ENCODE measurements at regions not wholly inside any gene's neighbourhood (a gene's known extent, or its start where the extent isn't known, plus 50 kb on each side); places are given as distances from the start of the nearest gene placed in this dataset.
"Not testable (repeated sequence)": the region's sequence is repeated elsewhere in the genome, so short reads cannot be mapped to it uniquely, and the experiment has no call there.

- no peak overlapping the region for H3K27ac Mint-ChIP-seq
- no peak for ATAC-seq (ENCODE audit: low read depth in 2 of 2)
- H3K27ac ChIP-seq (ENCODE audit: insufficient read depth, low read length, poor library complexity, severe bottlenecking) = no peak overlapping the region
- no peak overlapping the region for H3K4me3 ChIP-seq (ENCODE audit: low read depth, low read length)
- no peaks in the 10 kb centered on the region for H3K4me1 Mint-ChIP-seq
- no peaks in the 10 kb centered on the region for H3K36me3 ChIP-seq (ENCODE audit: control insufficient read depth, insufficient read depth, low read length)
- peaks cover 0 to 6% (median 0%) of the 10 kb centered on the region in 7 donors for H3K9me3 Mint-ChIP-seq
- no peaks in the 10 kb centered on the region for H3K27me3 Mint-ChIP-seq
- H3K9me3 ChIP-seq (ENCODE audit: control insufficient read depth in 2 of 2, low read length in 2 of 2) = no peaks in the 10 kb centered on the region
- no peaks in the 10 kb centered on the region for H3K27me3 ChIP-seq (ENCODE audit: control insufficient read depth, insufficient read depth, low read length)
- no peaks in the 10 kb centered on the region for H3K36me3 Mint-ChIP-seq
- H3K4me1 ChIP-seq (ENCODE audit: control insufficient read depth, insufficient read depth, low read length, poor library complexity, severe bottlenecking) = no peaks in the 10 kb centered on the region
- H3K4me3 Mint-ChIP-seq = no peak overlapping the region
- DNase-seq = no peak
Observed at GRCh38 chr15:79570004-79570403, 137.9 kb downstream of the MINAR1 start.

DNA sequence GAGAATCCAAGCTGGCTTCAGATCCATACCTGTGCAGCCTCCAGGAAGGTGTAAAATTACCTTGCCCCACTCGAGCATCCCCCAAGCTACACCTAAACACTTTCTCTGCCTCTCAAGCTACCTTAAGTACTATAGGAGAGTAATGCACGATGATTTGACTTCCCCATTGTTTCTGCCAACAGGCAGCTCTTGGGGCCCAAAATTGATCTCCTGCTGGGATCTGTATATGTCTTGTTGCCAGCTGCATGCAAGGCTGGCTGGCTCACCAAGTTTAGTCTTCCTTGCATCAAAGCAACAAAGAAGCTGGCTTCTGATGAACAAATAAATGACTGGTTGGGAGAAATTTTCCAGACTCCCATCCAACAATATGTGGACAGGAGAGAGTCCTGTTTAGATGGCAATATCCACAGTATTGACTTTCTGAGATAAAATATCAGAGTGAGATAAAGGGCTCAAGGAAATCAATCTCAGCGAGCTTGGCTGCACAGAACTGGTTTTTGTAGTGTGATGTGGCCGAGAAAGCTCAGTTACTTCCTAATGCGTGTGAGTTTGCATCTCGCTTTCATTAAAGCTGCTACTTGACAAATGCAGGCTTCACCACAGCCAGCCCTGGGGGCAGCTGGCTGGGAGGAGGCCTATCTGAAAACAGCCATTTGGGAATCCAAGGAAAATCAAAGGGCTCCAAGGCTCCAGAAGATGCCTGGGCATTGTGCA lies 140.7 kb downstream of the MINAR1 start:
- H3K4me1 Mint-ChIP-seq = no peaks in the 10 kb centered on the region
- DNase-seq (no peak), ATAC-seq (ENCODE audit: low read depth in 2 of 2) (no peak)
- no peak overlapping the region for H3K27ac Mint-ChIP-seq
- H3K9me3 Mint-ChIP-seq = peaks cover 0 to 6% (median 0%) of the 10 kb centered on the region in 7 donors
- H3K4me3 Mint-ChIP-seq = no peak overlapping the region
- H3K4me3 ChIP-seq (ENCODE audit: low read depth, low read length) = no peak overlapping the region
- no peaks in the 10 kb centered on the region for H3K36me3 ChIP-seq (ENCODE audit: control insufficient read depth, insufficient read depth, low read length)
- H3K27me3 ChIP-seq (ENCODE audit: control insufficient read depth, insufficient read depth, low read length) = no peaks in the 10 kb centered on the region
- H3K27ac ChIP-seq (ENCODE audit: insufficient read depth, low read length, poor library complexity, severe bottlenecking) = no peak overlapping the region
- peaks cover 5% of the 10 kb centered on the region for H3K27me3 Mint-ChIP-seq
- H3K9me3 ChIP-seq (ENCODE audit: control insufficient read depth in 2 of 2, low read length in 2 of 2) = no peaks in the 10 kb centered on the region
- H3K4me1 ChIP-seq (ENCODE audit: control insufficient read depth, insufficient read depth, low read length, poor library complexity, severe bottlenecking) = no peaks in the 10 kb centered on the region
- no peaks in the 10 kb centered on the region for H3K36me3 Mint-ChIP-seq

DNA sequence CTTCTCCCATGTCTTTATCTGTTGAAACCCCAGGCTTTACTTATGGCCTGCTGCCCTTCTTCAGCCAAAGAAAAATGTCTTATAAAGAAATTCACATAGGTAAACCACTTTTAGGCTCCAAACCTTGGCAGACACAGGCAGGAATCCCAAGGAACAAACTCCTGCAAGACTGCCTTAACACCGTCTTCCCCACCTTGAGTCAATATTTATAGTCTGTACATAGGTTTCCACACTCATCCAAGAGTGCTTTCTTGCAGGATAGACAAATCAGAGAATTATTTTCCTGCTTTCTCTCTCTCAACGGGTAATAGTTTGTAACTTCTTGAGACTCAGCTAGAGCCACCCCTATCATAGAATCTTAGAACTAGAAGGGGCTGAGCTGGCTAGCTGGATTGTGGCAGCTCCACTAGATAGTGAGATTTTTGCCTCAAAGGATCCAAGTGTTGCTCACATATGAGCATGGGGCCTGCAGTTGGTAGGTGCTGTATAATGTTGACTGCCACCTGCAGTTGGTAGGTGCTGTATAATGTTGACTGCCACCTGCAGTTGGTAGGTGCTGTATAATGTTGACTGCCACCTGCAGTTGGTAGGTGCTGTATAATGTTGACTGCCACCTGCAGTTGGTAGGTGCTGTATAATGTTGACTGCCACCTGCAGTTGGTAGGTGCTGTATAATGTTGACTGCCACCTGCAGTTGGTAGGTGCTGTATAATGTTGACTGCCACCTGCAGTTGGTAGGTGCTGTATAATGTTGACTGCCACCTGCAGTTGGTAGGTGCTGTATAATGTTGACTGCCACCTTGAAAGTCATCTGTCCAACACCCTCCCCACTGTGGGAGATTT lies 142.5 kb downstream of the MINAR1 start:
- not testable (repeated sequence) for H3K4me3 ChIP-seq (ENCODE audit: low read depth, low read length); H3K36me3 Mint-ChIP-seq; H3K9me3 ChIP-seq (ENCODE audit: control insufficient read depth in 2 of 2, low read length in 2 of 2); H3K27me3 ChIP-seq (ENCODE audit: control insufficient read depth, insufficient read depth, low read length); H3K27ac ChIP-seq (ENCODE audit: insufficient read depth, low read length, poor library complexity, severe bottlenecking); H3K9me3 Mint-ChIP-seq; H3K4me1 Mint-ChIP-seq; H3K27ac Mint-ChIP-seq; H3K4me3 Mint-ChIP-seq; ATAC-seq (ENCODE audit: low read depth in 2 of 2); H3K36me3 ChIP-seq (ENCODE audit: control insufficient read depth, insufficient read depth, low read length); DNase-seq; H3K4me1 ChIP-seq (ENCODE audit: control insufficient read depth, insufficient read depth, low read length, poor library complexity, severe bottlenecking)
- H3K27me3 Mint-ChIP-seq = peaks cover 12% of the 10 kb centered on the region

DNA sequence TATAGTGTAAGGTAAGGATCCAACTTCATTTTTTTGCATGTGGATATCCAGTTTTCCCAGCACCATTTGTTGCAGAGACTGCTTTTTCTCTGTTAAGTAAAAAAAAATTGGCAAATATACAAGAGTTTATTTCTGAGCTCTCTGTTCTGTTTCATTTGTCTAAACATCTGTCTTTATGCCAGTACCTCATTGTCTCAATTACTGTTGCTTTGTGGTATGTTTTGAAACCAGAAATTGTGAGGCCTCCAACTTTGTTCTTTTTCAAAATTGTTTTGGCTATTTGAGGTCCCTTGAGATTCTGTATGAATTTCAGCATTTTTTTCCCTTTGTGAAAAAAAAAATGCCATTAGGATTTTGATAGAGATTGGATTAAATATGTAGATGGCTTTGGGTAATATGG lies 150.5 kb downstream of the MINAR1 start:
- Histone ChIP-seq H3K36me3 (ENCODE audit: control insufficient read depth, insufficient read depth, low read length) (no peaks in the 10 kb centered on the region), H3K4me3 (ENCODE audit: low read depth, low read length) (no peak overlapping the region), H3K27me3 (ENCODE audit: control insufficient read depth, insufficient read depth, low read length) (peaks cover 3% of the 10 kb centered on the region), H3K27ac (ENCODE audit: insufficient read depth, low read length, poor library complexity, severe bottlenecking) (no peak overlapping the region), H3K4me1 (ENCODE audit: control insufficient read depth, insufficient read depth, low read length, poor library complexity, severe bottlenecking) (no peaks in the 10 kb centered on the region), H3K9me3 (ENCODE audit: control insufficient read depth in 2 of 2, low read length in 2 of 2) (no peaks in the 10 kb centered on the region)
- Mint-ChIP-seq H3K4me3 (no peak overlapping the region), H3K4me1 (no peaks in the 10 kb centered on the region), H3K36me3 (peaks cover 3% of the 10 kb centered on the region), H3K27ac (no peak overlapping the region), H3K27me3 (peaks cover 18% of the 10 kb centered on the region), H3K9me3 (peaks cover 0 to 4% (median 0%) of the 10 kb centered on the region in 7 donors)
- DNase-seq (no peak), ATAC-seq (ENCODE audit: low read depth in 2 of 2) (no peak)

DNA sequence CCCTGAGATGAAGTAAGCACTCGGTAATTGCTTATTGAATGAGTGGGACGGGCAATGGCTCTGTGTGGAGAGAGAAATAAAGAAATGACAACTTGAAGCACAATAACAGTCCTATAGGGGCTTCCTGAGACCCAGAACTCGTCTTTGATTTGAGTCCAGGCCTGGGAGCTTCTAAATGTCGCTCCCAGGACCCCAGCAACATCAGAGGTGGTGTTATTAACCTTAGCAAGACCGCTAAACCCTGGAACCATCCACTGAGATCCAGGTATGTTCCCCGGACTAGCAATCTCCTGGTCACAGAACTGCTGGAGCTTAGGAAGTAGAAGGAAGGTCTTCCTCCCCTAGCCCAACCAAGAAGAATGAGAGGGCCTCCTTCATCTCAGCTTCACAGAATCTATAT lies 160.0 kb downstream of the MINAR1 start:
- H3K9me3 Mint-ChIP-seq = peaks cover 0 to 2% (median 0%) of the 10 kb centered on the region in 7 donors

GRCh38 chr15:79593119-79593869 lies 161.2 kb downstream of the MINAR1 start:
- Mint-ChIP-seq H3K36me3 (no peaks in the 10 kb centered on the region), H3K4me3 (no peak overlapping the region), H3K27me3 (peaks cover 5% of the 10 kb centered on the region), H3K4me1 (no peaks in the 10 kb centered on the region), H3K27ac (peak overlapping the region in 1 of 3 donors; percentile 33), H3K9me3 (peaks cover 0 to 3% (median 0%) of the 10 kb centered on the region in 7 donors)
- no peaks in the 10 kb centered on the region for H3K9me3 ChIP-seq (ENCODE audit: control insufficient read depth in 2 of 2, low read length in 2 of 2)
- no peak overlapping the region for H3K27ac ChIP-seq (ENCODE audit: insufficient read depth, low read length, poor library complexity, severe bottlenecking)
- DNase-seq (no peak), ATAC-seq (ENCODE audit: low read depth in 2 of 2) (no peak)
- H3K27me3 ChIP-seq (ENCODE audit: control insufficient read depth, insufficient read depth, low read length) = peaks cover 3% of the 10 kb centered on the region
- no peaks in the 10 kb centered on the region for H3K36me3 ChIP-seq (ENCODE audit: control insufficient read depth, insufficient read depth, low read length)
- no peaks in the 10 kb centered on the region for H3K4me1 ChIP-seq (ENCODE audit: control insufficient read depth, insufficient read depth, low read length, poor library complexity, severe bottlenecking)
- H3K4me3 ChIP-seq (ENCODE audit: low read depth, low read length) = no peak overlapping the region

More for the DNA sequence above, 160.0 kb downstream of the MINAR1 start:
- no peaks in the 10 kb centered on the region for H3K36me3 ChIP-seq (ENCODE audit: control insufficient read depth, insufficient read depth, low read length)
- DNase-seq = no peak
- peak overlapping the region in 1 of 4 donors; percentile 58 for H3K4me3 Mint-ChIP-seq
- H3K9me3 ChIP-seq (ENCODE audit: control insufficient read depth in 2 of 2, low read length in 2 of 2) = no peaks in the 10 kb centered on the region
- peaks cover 5% of the 10 kb centered on the region for H3K27me3 Mint-ChIP-seq
- H3K27ac Mint-ChIP-seq = no peak overlapping the region
- H3K27ac ChIP-seq (ENCODE audit: insufficient read depth, low read length, poor library complexity, severe bottlenecking) = no peak overlapping the region
- H3K4me3 ChIP-seq (ENCODE audit: low read depth, low read length) = no peak overlapping the region
- no peaks in the 10 kb centered on the region for H3K36me3 Mint-ChIP-seq
- no peak for ATAC-seq (ENCODE audit: low read depth in 2 of 2)
- no peaks in the 10 kb centered on the region for H3K4me1 Mint-ChIP-seq
- peaks cover 3% of the 10 kb centered on the region for H3K27me3 ChIP-seq (ENCODE audit: control insufficient read depth, insufficient read depth, low read length)
- no peaks in the 10 kb centered on the region for H3K4me1 ChIP-seq (ENCODE audit: control insufficient read depth, insufficient read depth, low read length, poor library complexity, severe bottlenecking)

DNA sequence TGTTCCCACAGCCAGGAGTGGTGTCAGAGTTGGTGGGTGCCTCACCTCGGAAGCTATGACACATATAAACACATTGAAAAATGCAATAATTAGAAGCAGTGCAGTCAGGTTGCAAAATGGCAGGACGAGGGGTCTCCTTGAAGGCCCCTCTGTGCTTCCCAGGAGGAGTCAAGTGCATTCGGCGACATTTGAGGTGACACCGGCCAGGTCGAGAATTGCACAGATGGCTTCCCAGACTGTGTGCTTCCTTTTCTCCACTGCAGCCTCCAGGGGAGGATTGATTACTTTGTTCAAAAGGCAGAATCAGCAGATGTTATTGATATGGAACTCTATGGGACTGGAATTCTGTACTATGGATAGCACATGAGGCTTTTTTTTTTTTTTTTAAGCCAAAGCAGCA lies 163.2 kb downstream of the MINAR1 start:
- Histone ChIP-seq H3K27ac (ENCODE audit: insufficient read depth, low read length, poor library complexity, severe bottlenecking) (no peak overlapping the region), H3K9me3 (ENCODE audit: control insufficient read depth in 2 of 2, low read length in 2 of 2) (no peaks in the 10 kb centered on the region), H3K36me3 (ENCODE audit: control insufficient read depth, insufficient read depth, low read length) (no peaks in the 10 kb centered on the region), H3K4me3 (ENCODE audit: low read depth, low read length) (no peak overlapping the region), H3K4me1 (ENCODE audit: control insufficient read depth, insufficient read depth, low read length, poor library complexity, severe bottlenecking) (no peaks in the 10 kb centered on the region), H3K27me3 (ENCODE audit: control insufficient read depth, insufficient read depth, low read length) (peaks cover 3% of the 10 kb centered on the region)
- no peak overlapping the region for H3K4me3 Mint-ChIP-seq
- peaks cover 12% of the 10 kb centered on the region for H3K27me3 Mint-ChIP-seq
- no peaks in the 10 kb centered on the region for H3K4me1 Mint-ChIP-seq
- peaks cover 3% of the 10 kb centered on the region for H3K36me3 Mint-ChIP-seq
- peaks cover 0 to 3% (median 0%) of the 10 kb centered on the region in 7 donors for H3K9me3 Mint-ChIP-seq
- no peak for ATAC-seq (ENCODE audit: low read depth in 2 of 2)
- no peak for DNase-seq
- no peak overlapping the region for H3K27ac Mint-ChIP-seq

All from CD4-positive, CD25-positive, alpha-beta regulatory T cell (primary cell).